Suppressor macrophage treated with lipopolysaccharide for 1 hour (primary cell): ENCODE measurements at regions not wholly inside any gene's neighbourhood (a gene's known extent, or its start where the extent isn't known, plus 50 kb on each side); places are given as distances from the start of the nearest gene placed in this dataset.
"Not testable (repeated sequence)": the region's sequence is repeated elsewhere in the genome, so short reads cannot be mapped to it uniquely, and the experiment has no call there.

Source experiments
- DNase-seq, 3 donors: peaks; one replicate each; pipeline ENCODE4 v3.0.0-alpha.2; 2020 to 2022

GRCh38 chr11:81377418-81377817 is 1356.2 kb downstream of the FAM181B start:
- DNase-seq, result no peak

GRCh38 chr11:81373986-81374385 is 1359.7 kb downstream of the FAM181B start:
- DNase-seq, result no peak

- no peak for DNase-seq
These were observed 1365.5 kb downstream of the FAM181B start for GRCh38 chr11:81368192-81368591.

GRCh38 chr11:81365496-81365895 is 1368.2 kb downstream of the FAM181B start:
- DNase-seq, result no peak

- no peak for DNase-seq
These were observed 1374.2 kb downstream of the FAM181B start for GRCh38 chr11:81359476-81359875.

GRCh38 chr11:81345609-81346008 is 1388.1 kb downstream of the FAM181B start:
- no peak for DNase-seq

GRCh38 chr11:81342966-81343365 is 1390.7 kb downstream of the FAM181B start:
- no peak for DNase-seq

- DNase-seq, result no peak
These were observed 1393.4 kb downstream of the FAM181B start for GRCh38 chr11:81340225-81340624.

GRCh38 chr11:81339521-81339920 is 1394.1 kb downstream of the FAM181B start:
- DNase-seq, result no peak

GRCh38 chr11:81337756-81338155 is 1395.9 kb downstream of the FAM181B start:
- DNase-seq, result no peak

GRCh38 chr11:81332276-81332675 is 1401.4 kb downstream of the FAM181B start:
- DNase-seq, result no peak

GRCh38 chr11:81331611-81332235 is 1401.9 kb downstream of the FAM181B start:
- no peak for DNase-seq

GRCh38 chr11:81331088-81331487 is 1402.6 kb downstream of the FAM181B start:
- no peak for DNase-seq

- DNase-seq, result no peak
These were observed 1430.5 kb downstream of the FAM181B start for GRCh38 chr11:81303038-81303664.

GRCh38 chr11:81301166-81301830 is 1432.4 kb downstream of the FAM181B start:
- DNase-seq, result no peak

GRCh38 chr11:81286959-81287358 is 1446.7 kb downstream of the FAM181B start:
- no peak for DNase-seq

- no peak for DNase-seq
These were observed 1447.1 kb downstream of the FAM181B start for GRCh38 chr11:81286550-81286949.

- DNase-seq, result not testable (repeated sequence)
These were observed 1453.4 kb downstream of the FAM181B start for GRCh38 chr11:81280228-81280627.

GRCh38 chr11:81278991-81279390 is 1454.7 kb downstream of the FAM181B start:
- DNase-seq, result no peak

- DNase-seq, result no peak
These were observed 1463.0 kb downstream of the FAM181B start for GRCh38 chr11:81270686-81271085.

GRCh38 chr11:81267246-81267645 is 1466.4 kb downstream of the FAM181B start:
- no peak for DNase-seq

GRCh38 chr11:81259471-81259870 is 1474.2 kb downstream of the FAM181B start:
- DNase-seq, result no peak

GRCh38 chr11:81255895-81256294 is 1477.8 kb downstream of the FAM181B start:
- no peak for DNase-seq

GRCh38 chr11:81253244-81253643 is 1480.4 kb downstream of the FAM181B start:
- DNase-seq, result no peak
